SK-N-SH treated with all-trans-retinoic acid at 6 μM for 48 hours (cell line): ENCODE measurements at regions not wholly inside any gene's neighbourhood (a gene's known extent, or its start where the extent isn't known, plus 50 kb on each side); places are given as distances from the start of the nearest gene placed in this dataset.

Source experiments
- ATAC-seq: fragments of 200-7000 bp; cut with Tn5 transposase; 3 replicates; pipeline ENCODE4 v1.9.1; 2020; ENCODE audit warnings: mild to moderate bottlenecking, moderate library complexity
- ARNTL ChIP-seq: fragments of 450-650 bp; formaldehyde crosslinking; IDR thresholded peaks from 2 replicates; pipeline ENCODE4 v1.5.0; 2020; ENCODE audit warnings: low read depth, mild to moderate bottlenecking, moderate library complexity, borderline replicate concordance
- BACH2 ChIP-seq: fragments of 250-450 bp; sonication (Bioruptor Pico); IDR thresholded peaks from 2 replicates; pipeline ENCODE4 v1.9.0; 2021; ENCODE audit warnings: mild to moderate bottlenecking, borderline replicate concordance
- CREB5 ChIP-seq: fragments of 250-450 bp; sonication (Bioruptor Pico); IDR thresholded peaks from 2 replicates; pipeline ENCODE4 v1.5.1; 2020; ENCODE audit warnings: low read depth, mild to moderate bottlenecking, moderate library complexity
- CSDC2 ChIP-seq: fragments of 250-450 bp; sonication (Bioruptor Pico); IDR thresholded peaks from 2 replicates; pipeline ENCODE4 v1.5.0; 2020; ENCODE audit warnings: mild to moderate bottlenecking, moderate library complexity
- CSRNP3 ChIP-seq: fragments of 250-450 bp; sonication (Bioruptor Pico); IDR thresholded peaks from 2 replicates; pipeline ENCODE4 v1.5.1; 2021; ENCODE audit warnings: mild to moderate bottlenecking, moderate library complexity
- ESRRG ChIP-seq: fragments of 250-450 bp; sonication (Bioruptor Pico); IDR thresholded peaks from 2 replicates; pipeline ENCODE4 v1.6.1; 2021; ENCODE audit warnings: mild to moderate bottlenecking
- GLIS3 ChIP-seq: fragments of 250-450 bp; sonication (Bioruptor Pico); IDR thresholded peaks from 2 replicates; pipeline ENCODE4 v1.5.0; 2020; ENCODE audit warnings: mild to moderate bottlenecking, moderate library complexity
- OSR1 ChIP-seq: fragments of 250-450 bp; sonication (Bioruptor Pico); IDR thresholded peaks from 2 replicates; pipeline ENCODE4 v1.8.0; 2022; ENCODE audit warnings: moderate library complexity, mild to moderate bottlenecking, inconsistent platforms
- POU6F1 ChIP-seq: fragments of 250-450 bp; sonication (Bioruptor Pico); IDR thresholded peaks from 2 replicates; pipeline ENCODE4 v1.8.0; 2021; ENCODE audit warnings: low read depth, mild to moderate bottlenecking, moderate library complexity, borderline replicate concordance
- PPARA ChIP-seq: fragments of 250-450 bp; sonication (Bioruptor Pico); IDR thresholded peaks from 2 replicates; pipeline ENCODE4 v1.5.0; 2020; ENCODE audit warnings: mild to moderate bottlenecking, borderline replicate concordance
- RARB ChIP-seq: fragments of 250-450 bp; sonication (Bioruptor Pico); IDR thresholded peaks from 2 replicates; pipeline ENCODE4 v1.8.0; 2021; ENCODE audit warnings: mild to moderate bottlenecking, moderate library complexity
- SNAI2 ChIP-seq: fragments of 250-450 bp; sonication (Bioruptor Pico); IDR thresholded peaks from 2 replicates; pipeline ENCODE4 v1.5.0; 2020; ENCODE audit warnings: mild to moderate bottlenecking, moderate library complexity
- TCF4 ChIP-seq: fragments of 250-450 bp; sonication (Bioruptor Pico); IDR thresholded peaks from 2 replicates; pipeline ENCODE4 v1.8.0; 2021; ENCODE audit warnings: mild to moderate bottlenecking, moderate library complexity, borderline replicate concordance
- TOX ChIP-seq: fragments of 250-450 bp; sonication (Bioruptor Pico); IDR thresholded peaks from 2 replicates; pipeline ENCODE4 v1.8.0; 2021; ENCODE audit warnings: mild to moderate bottlenecking, moderate library complexity, borderline replicate concordance
- TSHZ2 ChIP-seq: fragments of 250-450 bp; sonication (Bioruptor Pico); IDR thresholded peaks from 2 replicates; pipeline ENCODE4 v1.5.0; 2020; ENCODE audit warnings: mild to moderate bottlenecking, moderate library complexity
- ZC3H10 ChIP-seq: fragments of 250-450 bp; sonication (Bioruptor Pico); IDR thresholded peaks from 2 replicates; pipeline ENCODE4 v1.5.1; 2021; ENCODE audit warnings: mild to moderate bottlenecking, moderate library complexity
- ZFP3 ChIP-seq: fragments of 250-450 bp; sonication (Bioruptor Pico); IDR thresholded peaks from 2 replicates; pipeline ENCODE4 v1.5.0; 2020; ENCODE audit warnings: mild to moderate bottlenecking, moderate library complexity
- ZFP30 ChIP-seq: fragments of 450-650 bp; formaldehyde crosslinking; IDR thresholded peaks from 2 replicates; pipeline ENCODE4 v1.5.0; 2022; ENCODE audit warnings: mild to moderate bottlenecking, moderate library complexity
- ZNF565 ChIP-seq: fragments of 450-650 bp; formaldehyde crosslinking; conservative IDR thresholded peaks from 2 replicates; pipeline ENCODE4 v1.5.0; 2020; ENCODE audit warnings: low read depth, mild to moderate bottlenecking, moderate library complexity
- ZNF70 ChIP-seq: fragments of 450-650 bp; formaldehyde crosslinking; IDR thresholded peaks from 2 replicates; pipeline ENCODE4 v1.5.0; 2020; ENCODE audit warnings: mild to moderate bottlenecking, moderate library complexity
- ZNF8 ChIP-seq: fragments of 450-650 bp; formaldehyde crosslinking; IDR thresholded peaks from 2 replicates; pipeline ENCODE4 v1.5.0; 2020; ENCODE audit warnings: mild to moderate bottlenecking, moderate library complexity

- ATAC-seq, result no peak
- TF ChIP-seq ZNF8 (no peak), ZC3H10 (no peak), CSDC2 (CRISPR knock-in tag) (no peak), ZNF70 (CRISPR knock-in tag) (no peak), GLIS3 (CRISPR knock-in tag) (no peak), OSR1 (CRISPR knock-in tag) (no peak), ZFP30 (CRISPR knock-in tag) (no peak), BACH2 (CRISPR knock-in tag) (no peak), TOX (CRISPR knock-in tag) (no peak), PPARA (CRISPR knock-in tag) (no peak), RARB (CRISPR knock-in tag) (no peak), TSHZ2 (CRISPR knock-in tag) (no peak), POU6F1 (CRISPR knock-in tag) (no peak), ZFP3 (no peak)
Observed at GRCh38 chr6:112764377-112764776, 417.2 kb downstream of the RFPL4B start.

GRCh38 chr6:112770308-112770707, 423.2 kb downstream of the RFPL4B start:
- no peak for TF ChIP-seq TSHZ2 (CRISPR knock-in tag)
- TF ChIP-seq CREB5 (CRISPR knock-in tag), result no peak
- TF ChIP-seq TOX (CRISPR knock-in tag), result no peak
- no peak for TF ChIP-seq CSRNP3
- no peak for TF ChIP-seq ZNF565 (CRISPR knock-in tag)
- no peak for TF ChIP-seq TCF4 (CRISPR knock-in tag)
- TF ChIP-seq ESRRG, result no peak
- TF ChIP-seq ZNF70 (CRISPR knock-in tag), result no peak
- no peak for TF ChIP-seq ARNTL (CRISPR knock-in tag)
- no peak for TF ChIP-seq PPARA (CRISPR knock-in tag)
- TF ChIP-seq SNAI2 (CRISPR knock-in tag), result no peak
- ATAC-seq, result no peak

GRCh38 chr6:112773187-112773586, 426.1 kb downstream of the RFPL4B start:
- ATAC-seq, result no peak
- TF ChIP-seq RARB (CRISPR knock-in tag) (no peak), ZNF8 (no peak), ZNF565 (CRISPR knock-in tag) (no peak), SNAI2 (CRISPR knock-in tag) (no peak)
